ENCODE measurements at regions not wholly inside any gene's neighbourhood (a gene's known extent, or its start where the extent isn't known, plus 50 kb on each side); places are given as distances from the start of the nearest gene placed in this dataset.
A peak's percentile ranks its signal among the peaks of the same experiment; 100 is the strongest.
"Not testable (repeated sequence)": the region's sequence is repeated elsewhere in the genome, so short reads cannot be mapped to it uniquely, and the experiment has no call there.

DNA sequence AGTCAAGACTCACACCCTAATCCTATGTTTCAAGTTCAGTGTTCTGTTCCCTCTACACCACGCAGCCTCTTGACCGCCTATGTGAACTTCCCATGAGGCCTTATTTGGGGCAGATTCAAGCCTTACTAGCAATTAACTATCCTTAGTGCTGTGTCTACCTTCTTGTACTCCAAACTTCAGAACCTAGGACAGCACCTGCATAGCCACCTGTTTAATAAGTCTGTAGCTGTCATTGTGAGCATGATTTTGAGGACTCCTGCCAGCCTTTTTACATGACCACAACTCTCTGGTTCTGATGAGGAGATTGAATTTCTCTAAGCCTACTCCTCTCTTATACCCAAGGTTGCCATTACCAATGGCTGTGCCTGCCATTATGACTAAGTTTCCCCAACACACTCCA lies 50.8 kb upstream of the PCSK1 start:
- peak in 3 of 4 experiments; percentile 1 to 20 (median 12) for DNase-seq

DNA sequence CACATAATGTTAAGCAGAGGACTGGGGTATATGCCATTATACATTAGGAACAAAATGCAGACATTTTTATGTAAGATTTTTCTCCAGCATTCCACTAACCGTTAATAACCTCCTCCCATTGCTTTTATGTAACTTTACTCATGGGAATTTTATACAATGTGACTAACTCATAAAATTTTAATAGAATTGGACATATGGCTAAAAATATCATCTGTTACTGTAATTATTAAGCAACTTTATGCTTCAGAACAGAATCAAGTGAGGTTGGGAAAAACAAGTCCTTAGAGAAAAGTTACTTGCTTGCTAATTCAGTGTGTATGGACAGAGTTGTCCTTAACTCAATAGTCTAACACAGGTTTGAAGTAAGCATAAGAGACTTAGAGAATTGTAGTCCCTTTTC lies 54.8 kb upstream of the PCSK1 start:
- DNase-seq: no peak

DNA sequence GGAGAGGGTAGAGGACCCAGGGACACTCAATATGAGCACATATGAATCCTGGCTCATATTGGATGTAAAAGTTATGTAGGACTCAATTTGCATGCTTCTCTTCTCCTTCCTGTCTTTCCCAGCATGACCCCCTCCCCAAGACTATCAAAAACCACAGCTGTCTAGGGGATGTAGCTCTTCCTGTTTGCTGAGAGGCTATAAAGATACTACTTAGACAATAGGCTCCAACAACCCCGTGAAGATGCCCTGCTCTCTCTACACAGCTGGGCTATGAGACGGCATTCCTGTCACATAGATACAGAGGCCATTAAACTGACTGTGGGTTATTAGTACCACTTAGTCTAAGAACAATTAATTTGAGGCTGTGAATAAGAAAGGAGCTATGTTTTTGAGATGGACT lies 56.5 kb upstream of the PCSK1 start:
- no peak for DNase-seq

DNA sequence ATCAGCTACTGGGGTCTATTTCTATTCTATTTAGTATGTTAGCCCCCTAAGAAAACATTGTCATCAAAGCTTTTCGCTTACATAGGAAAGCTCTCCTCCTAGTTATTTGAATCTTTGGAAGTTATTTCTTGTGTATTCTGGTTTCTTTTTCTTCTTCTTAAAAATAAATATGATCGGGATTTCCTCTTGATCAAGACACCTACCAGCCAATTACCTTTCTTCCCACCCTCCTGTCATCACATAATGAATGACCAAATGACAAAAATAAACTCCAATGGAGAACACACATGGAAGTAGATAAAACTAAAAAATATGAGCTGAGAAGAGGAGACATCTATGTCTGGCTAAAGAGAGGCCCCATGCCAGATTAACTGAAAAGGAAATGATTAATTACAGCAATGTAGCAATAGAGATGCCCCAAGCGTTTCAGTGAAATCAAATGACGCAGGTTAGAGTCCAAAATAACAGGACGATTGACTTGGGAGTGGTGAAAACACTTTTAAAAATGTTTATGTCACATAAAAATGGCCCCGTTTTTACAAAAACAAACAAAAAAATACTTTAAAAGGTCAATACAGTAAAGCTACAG lies 59.5 kb upstream of the PCSK1 start:
- DNase-seq: no peak

DNA sequence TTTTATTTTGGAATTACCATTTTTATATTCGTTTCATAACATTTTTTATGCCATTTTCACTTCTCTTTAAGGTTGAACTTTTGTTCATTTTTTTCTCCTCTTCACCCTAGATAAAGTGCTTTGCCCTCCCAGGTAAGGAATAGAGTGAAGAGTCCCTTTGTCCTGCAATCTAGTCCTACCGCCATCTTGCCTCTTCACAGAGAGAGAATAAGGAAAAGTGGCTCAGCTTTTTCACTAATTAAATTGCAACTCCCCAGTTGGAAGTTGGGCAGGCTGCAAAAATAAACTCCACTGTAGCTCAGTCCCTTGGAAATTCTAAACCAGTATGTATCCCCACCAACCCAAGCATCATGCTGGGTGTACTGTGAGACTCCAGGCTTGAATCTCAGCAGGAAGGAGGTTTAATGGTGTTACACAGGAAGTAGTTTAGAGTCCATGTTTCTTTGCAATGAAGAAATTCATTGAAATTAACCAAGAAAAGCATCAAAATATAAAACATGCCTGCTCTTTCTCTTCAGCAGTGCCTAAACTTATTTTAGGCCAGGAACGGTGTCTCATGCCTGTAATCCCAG lies 60.3 kb upstream of the PCSK1 start:
- DNase-seq: no peak

DNA sequence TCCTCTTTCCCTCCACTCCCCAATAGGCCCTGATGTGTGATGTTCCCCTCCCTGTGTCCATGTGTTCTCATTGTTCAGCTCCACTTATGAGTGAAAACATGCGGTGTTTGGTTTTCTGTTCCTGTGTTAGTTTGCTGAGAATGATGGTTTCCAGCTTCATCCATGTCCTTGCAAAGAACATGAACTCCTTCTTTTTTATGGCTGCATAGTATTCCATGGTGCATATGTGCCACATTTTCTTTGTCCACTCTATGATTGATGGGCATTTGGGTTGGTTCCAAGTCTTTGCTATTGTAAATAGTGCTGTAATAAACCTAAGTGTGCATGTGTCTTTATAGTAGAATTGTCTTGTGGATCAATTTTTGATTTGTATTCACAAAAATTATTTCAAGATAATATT lies 62.4 kb upstream of the PCSK1 start:
- DNase-seq: not testable (repeated sequence)

DNA sequence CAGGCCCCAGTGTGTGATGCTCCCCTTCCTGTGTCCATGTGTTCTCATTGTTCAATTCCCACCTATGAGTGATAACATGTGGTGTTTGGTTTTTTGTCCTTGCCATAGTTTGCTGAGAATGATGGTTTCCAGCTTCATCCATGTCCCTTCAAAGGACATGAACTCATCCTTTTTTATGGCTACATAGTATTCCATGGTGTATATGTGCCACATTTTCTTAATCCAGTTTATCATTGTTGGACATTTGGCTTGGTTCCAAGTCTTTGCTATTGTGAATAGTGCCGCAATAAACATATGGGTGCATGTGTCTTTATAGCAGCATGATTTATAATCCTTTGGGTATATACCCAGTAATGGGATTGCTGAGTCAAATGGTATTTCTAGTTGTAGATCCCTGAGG lies 64.0 kb upstream of the PCSK1 start:
- not testable (repeated sequence) for DNase-seq

DNA sequence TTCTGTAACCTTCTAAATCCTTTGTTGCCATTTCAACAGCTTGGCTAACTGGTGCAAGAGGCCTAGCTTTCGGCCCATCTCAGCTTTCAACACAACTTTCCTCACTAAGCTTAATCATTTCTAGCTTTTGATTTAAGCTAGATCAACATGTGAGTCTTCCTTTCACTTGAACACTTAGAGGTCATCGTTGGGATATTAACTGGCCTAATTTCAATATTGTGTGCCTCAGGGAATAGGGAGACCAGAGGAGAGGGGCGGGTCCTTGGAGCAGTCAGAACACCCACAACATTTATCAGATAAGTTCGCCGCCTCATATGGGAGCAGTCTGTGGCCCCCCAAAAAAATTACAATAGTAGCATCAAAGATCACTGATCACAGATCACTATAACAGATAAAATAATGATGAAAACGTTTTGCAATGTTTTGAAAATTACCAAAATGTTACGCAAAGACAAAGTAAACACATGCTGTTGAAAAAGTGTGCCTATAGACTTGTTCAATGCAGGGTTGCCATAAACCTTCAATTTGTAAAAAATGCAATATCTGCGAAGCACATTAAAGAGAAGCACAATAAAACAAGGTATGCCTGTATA lies 66.8 kb upstream of the PCSK1 start:
- DNase-seq: no peak

DNA sequence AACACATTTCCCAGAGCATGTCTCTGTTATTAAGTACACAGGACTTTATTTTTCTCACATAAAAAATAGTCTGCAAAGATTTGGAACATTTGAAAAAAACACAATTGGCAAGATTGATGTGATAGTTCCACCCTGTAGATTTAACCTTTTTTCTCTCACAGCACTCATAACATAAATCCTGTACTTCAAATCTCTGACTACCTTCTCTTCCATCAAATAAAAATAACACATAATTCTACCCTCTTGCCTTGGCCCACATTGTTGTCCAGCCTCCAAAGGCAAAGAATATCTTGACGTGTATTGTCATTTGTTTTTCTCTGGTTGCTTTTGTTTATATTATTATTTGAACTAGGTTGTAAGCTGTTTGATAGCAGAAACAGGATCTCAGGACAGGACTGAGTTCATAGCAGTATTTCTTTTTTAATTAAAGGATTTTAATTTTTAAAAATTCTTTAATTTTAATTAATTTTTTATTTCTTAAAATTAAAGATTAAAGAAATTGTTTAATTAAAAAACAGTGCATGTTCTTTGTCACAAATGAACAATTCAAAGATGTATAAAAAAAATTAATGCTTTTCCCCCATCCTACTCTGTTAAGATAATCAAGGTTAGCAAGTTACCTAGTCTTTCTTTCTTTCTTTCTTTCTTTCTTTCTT lies 69.1 kb upstream of the PCSK1 start:
- DNase-seq: no peak

DNA sequence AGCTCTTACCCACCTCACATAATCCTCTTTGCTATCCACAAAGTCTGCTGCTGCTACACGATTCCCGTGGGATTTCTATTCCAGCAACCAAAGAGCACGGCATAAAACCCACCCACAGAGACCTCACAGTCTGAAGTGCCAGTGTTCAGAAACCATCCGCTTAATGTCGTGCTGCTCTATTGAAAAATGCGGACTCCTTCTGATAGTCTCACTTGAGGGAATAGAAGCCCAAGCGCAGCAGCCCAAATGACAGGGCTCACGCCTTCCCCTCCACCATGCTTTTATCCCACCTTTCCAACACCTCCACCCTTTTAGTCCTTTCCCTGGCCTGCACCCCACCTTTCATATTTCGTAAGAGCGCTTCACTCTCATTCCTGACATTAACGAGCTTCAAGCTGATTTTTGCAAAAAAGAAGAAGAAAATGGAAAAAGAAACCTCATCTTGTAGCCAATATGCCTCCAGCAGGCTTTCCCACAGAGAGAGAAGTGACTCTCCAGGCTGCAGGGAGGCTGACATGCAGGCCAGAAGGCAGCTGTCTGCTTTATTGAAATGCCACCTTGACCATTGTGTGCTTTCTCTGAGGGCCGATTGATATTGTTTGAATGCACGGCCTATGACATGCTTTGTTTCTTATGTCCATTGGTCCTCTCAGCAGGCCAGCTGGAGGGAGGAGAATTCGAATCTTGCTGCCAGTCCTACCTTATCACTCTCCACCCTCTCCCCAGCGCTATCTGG lies 70.6 kb upstream of the PCSK1 start:
- DNase-seq: no peak

DNA sequence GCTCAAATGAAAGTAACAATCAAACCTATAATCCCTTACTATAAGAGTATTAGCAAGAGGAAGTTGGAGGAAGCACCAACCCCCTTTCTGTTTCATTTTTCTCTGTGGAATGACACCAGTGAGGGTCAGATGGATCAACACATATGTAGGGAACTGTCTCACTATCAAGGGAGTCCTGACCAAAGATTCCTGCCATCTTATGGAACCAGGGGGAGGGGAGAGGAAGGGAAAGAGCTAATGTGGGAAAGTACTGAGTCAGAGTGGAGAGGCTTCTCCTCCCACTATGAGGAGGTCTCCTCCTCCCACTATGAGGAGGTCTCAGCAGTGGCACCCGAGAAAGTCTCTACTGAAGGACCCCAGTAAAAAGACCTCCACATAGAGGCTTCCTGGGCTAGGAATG lies 73.3 kb upstream of the PCSK1 start:
- DNase-seq: no peak

DNA sequence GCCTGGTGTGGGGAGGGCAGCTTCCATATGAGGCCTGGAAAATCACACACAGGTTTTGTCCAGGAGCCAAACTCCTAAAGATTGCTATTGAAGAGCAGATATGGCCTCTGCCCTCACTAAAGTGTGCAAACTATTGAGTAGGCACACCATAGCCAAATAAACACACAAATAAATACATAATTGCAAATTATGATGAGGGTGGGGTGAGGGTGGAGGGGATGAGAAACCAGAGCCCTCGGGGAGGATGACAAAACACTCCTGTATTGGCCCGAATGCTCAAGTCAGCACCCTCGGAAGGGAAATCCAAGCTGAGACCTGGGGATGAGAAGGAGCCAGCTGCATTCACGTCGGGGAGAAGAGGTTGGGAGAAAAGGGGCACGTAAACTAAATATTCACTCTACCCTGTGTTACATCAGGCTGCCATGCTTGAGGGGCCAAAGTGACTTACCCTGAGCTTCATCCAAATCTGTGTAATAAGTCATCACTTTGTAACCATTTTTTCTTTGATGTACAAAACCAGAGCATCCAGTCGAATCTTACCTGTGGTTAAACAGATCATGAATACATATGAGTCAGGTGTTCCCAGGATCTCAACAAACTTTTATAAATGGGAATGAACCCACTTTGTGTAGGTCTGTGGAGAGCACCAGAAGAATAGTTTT lies 73.9 kb upstream of the PCSK1 start:
- no peak for DNase-seq

DNA sequence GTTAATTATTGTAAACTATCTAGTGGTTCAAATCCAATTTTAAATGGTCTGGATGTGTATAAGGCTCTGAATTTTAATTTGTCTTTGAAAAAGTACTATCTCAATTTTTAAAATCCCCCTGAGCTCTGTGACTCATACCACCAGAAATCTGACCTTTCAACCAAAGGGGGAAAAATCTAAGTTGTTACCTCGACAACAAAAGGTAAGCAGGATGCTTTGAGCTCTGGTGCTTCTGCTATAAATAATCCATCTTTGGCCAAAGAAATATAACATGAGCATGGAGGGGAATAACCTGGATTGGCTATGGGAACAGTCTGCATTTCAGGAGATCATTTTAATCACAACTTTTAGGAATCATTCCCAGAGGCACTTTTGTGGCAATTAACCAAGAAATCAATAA lies 76.3 kb upstream of the PCSK1 start:
- no peak for DNase-seq

DNA sequence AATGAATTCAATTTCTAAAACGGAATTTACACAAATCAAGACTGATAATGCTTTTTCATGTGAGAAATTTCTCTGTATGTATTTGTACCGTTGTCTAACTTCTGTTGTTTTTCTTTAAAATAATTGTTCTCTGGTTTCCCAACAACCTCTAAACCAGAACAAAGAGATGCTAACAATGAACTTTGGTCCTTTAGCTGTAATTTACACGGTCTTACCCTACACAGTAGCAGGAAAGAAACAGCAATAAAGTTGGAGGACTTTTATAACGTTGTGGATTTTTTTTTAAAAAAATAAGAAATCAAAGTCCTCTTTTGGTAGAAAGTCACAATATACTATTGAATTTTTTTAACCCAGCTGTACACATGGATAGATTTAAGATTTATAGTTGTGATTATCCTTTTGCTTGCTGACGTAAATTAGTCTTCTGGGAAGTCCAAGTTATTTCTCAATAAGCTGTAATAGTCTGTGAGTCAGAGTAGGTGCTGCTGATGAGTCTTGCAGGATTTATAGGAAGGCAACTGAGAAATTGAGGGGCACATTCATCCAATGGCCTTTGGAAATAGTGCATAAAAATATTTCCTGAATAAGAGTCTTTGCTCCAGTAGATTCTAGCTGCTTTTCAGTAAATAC lies 76.8 kb upstream of the PCSK1 start:
- DNase-seq: peak in 2 of 4 experiments; percentile 4 to 30

DNA sequence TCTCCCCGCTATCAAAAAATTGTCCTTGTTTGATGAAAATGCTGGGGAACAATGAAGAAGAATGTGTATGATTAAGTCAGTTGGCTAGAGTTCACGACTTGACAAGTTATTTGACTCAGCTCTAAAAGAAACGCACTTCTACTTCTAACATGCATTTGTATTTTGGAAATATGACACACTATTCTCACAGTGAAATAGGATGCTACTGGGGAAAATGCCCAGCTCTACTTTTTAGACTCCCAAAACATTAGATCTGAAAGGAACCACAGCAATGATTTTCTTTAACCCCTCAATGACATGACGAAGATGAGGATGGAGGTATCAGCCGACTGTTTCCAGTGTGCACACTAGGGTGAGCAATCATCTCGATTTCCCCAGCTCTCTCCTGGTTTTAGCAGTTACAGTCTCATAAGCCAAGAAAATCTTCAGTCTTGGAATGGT lies 83.6 kb upstream of the PCSK1 start:
- DNase-seq: no peak

DNA sequence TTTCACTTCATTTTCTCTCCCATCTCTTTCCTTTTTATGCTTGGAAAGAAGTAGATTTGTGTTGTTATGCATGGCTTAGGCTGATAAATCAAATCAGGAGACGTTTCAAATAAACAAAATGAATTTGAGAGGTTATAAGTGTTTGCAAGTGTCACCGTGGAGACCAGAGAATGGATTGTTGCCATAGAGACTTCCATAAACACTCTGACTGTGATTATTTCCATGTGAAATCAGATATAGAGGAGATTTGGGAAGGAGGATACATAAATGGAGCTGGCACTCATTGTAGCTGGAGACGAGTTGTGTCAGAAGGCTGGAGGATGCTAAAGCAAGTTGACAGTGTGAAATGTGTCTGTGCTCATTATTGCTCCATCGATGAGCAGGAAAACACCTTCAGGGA lies 84.2 kb upstream of the PCSK1 start:
- no peak for DNase-seq

DNA sequence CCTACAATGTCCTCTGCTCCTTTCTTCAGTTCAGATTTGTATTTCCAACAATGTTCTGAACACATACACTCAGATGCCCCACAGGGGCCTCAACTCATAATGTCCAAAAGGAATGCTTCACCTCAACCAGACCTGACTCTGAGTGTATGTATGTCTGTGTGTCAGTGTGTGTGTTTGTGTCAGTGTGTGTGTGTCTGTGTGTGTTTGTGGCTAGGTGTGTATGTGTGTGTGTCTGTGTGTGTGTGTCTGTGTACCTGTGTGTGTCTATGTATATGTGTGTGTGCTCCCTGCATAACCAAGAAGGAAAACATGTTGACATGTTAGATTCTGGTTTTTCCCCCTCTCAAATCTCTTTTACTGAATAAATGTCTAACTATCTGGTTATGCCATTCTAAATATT lies 87.3 kb upstream of the PCSK1 start:
- DNase-seq: no peak

DNA sequence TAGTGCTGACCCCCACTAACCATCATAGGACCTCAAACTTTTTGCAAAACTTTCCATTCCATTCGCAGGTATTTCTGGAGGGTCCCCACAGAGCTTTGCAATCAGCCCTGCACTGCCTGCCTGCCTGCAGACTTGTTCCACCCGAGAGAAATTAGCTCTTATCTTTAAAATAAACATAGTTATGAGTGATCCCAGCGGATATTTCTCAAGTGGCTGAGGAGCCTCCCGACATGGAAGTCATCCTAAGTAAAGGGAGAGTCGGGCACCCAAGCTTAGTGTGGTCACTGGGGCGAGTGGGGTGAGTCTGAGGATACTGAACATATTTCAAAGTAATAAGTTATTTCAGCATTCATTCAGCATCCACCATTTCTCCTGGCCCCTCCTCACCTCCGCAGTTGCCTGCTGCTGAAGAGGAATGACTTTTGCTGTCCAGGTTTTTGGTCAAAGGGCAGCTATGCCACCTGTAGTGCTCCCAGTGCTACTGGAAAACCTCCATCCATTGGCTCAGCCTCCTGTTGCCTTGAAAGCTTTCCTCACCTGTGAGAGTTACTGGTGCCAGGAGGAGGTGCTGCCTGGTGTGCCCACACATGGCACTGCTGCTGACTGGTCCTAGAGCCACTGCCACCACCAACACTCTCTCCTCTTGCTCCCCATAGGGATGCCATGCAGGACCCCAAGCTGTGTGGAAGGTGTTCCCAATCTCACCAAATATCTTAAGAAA lies 89.7 kb upstream of the PCSK1 start:
- no peak for DNase-seq

DNA sequence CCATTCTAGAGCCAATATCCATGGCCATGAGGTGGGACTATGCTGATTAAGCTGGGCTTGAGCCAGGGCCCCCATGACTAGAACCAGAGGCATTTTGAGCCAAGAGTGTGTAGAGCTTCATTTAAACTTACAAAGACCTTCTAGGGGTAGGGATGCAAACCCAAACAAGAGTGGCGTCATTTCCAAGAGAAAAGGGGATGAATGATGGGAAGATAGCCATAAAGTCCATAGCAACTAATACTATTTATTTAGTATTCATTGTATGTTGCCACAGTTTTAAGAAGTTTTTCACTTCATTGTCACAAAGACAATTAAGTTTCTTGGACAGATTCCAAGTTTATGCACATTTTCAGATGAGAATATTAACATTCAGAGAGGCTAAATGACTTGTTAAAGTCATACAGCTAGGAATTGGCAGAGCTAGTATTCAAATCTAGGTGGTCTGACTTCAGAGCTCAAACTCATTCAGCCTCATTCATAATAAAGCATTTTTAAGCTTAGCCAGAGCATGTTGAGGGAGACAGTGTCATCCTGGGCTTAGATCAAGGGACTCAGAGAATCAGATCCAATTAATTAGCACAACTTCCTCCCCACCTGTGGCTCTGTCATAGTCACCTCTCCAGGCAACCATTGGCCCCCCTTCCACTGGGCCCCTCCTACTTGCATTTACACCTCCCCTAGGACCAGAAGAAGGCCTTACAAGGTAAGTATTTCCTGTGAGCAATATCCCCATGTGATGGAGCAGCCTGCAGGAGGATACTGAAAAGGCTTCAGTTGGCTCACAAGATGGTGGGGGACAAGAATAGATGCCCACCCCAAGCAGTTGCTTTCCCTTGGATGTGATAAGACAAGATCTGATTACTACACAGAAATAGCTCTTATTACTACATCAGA lies 95.0 kb upstream of the PCSK1 start:
- no peak for DNase-seq

DNA sequence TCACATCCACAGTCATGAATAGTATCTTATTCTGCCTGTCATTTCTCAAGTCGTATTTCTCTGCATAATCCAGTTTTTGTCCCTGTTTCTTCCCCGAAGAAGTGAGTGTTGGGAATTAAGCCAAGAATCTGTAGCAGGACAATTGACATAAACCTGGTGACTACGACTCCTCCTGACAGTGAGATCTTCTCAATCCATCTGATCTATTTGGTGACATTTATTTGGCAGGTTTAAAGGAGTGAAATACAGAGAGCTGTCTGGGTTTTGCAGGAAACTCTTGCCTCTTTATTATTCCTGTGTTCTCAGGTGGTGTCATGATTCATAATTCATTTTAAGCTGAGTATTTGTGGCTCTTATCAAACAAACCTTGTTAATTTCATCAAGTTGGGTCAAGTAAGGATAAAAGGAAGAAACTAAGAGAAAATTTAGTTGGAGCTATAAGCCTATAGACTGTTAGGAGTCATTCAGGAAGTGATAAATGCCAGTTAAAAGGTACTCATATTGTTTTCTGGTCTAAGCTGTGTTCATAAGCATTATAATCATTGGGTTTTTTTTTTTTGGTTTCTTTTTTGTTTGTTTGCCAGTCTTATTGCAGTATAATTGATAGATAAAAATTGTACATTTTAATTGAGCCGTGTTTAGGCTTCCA lies 95.9 kb upstream of the PCSK1 start:
- DNase-seq: no peak
